GM12872 (cell line): ENCODE measurements at regions not wholly inside any gene's neighbourhood (a gene's known extent, or its start where the extent isn't known, plus 50 kb on each side); places are given as distances from the start of the nearest gene placed in this dataset.

Experiments used
- CTCF ChIP-seq: IDR thresholded peaks from 3 replicates; pipeline ENCODE4 v1.5.1; 2011; ENCODE audit warnings: low read depth, mild to moderate bottlenecking, low read length, moderate library complexity; ENCODE audit not compliant: insufficient read depth

- TF ChIP-seq CTCF = no peak
Observed at GRCh38 chr13:112152846-112153245, 85.9 kb downstream of the SOX1 start.

- TF ChIP-seq CTCF = no peak
Observed at GRCh38 chr13:112153364-112153763, 86.4 kb downstream of the SOX1 start.

GRCh38 chr13:112153846-112154245, 86.9 kb downstream of the SOX1 start:
- TF ChIP-seq CTCF = no peak

GRCh38 chr13:112154301-112155060, 87.5 kb downstream of the SOX1 start:
- no peak for TF ChIP-seq CTCF

GRCh38 chr13:112158961-112159360, 92.0 kb downstream of the SOX1 start:
- no peak for TF ChIP-seq CTCF

GRCh38 chr13:112159575-112160547, 92.9 kb downstream of the SOX1 start:
- TF ChIP-seq CTCF = no peak

- TF ChIP-seq CTCF = no peak
Observed at GRCh38 chr13:112160558-112160957, 93.6 kb downstream of the SOX1 start.
